Neural crest cell (in vitro differentiated cells): ENCODE measurements at regions not wholly inside any gene's neighbourhood (a gene's known extent, or its start where the extent isn't known, plus 50 kb on each side); places are given as distances from the start of the nearest gene placed in this dataset.

Source experiments
- DNase-seq: peaks from one replicate; pipeline ENCODE4 v3.0.0; 2021; ENCODE audit warnings: low read depth, mixed read lengths, low spot score
- H3K27ac Mint-ChIP-seq: one replicate; pipeline ENCODE4 v1.8.0; 2021; ENCODE audit warnings: mild to moderate bottlenecking, mixed read lengths; ENCODE audit not compliant: unreplicated experiment
- H3K27me3 Mint-ChIP-seq: 2 replicates; pipeline ENCODE4 v1.8.0; 2021; ENCODE audit warnings: low read depth, mild to moderate bottlenecking, mixed read lengths
- H3K36me3 Mint-ChIP-seq: 2 replicates; pipeline ENCODE4 v1.8.0; 2021; ENCODE audit warnings: low read depth, mild to moderate bottlenecking, mixed read lengths
- H3K4me1 Mint-ChIP-seq: 2 replicates; pipeline ENCODE4 v1.8.0; 2021; ENCODE audit warnings: mixed read lengths
- H3K4me3 Mint-ChIP-seq: one replicate; pipeline ENCODE4 v1.8.0; 2021; ENCODE audit warnings: mild to moderate bottlenecking, mixed read lengths
- H3K9me3 Mint-ChIP-seq: 2 replicates; pipeline ENCODE4 v1.8.0; 2021; ENCODE audit warnings: mixed read lengths
- TF ChIP-seq, protein P1 (sequence below): fragments of 200-600 bp; sonication (generic); conservative IDR thresholded peaks from 2 replicates; pipeline ENCODE4 v1.5.0; 2021; ENCODE audit warnings: antibody characterized with exemption, mild to moderate bottlenecking

DNA sequence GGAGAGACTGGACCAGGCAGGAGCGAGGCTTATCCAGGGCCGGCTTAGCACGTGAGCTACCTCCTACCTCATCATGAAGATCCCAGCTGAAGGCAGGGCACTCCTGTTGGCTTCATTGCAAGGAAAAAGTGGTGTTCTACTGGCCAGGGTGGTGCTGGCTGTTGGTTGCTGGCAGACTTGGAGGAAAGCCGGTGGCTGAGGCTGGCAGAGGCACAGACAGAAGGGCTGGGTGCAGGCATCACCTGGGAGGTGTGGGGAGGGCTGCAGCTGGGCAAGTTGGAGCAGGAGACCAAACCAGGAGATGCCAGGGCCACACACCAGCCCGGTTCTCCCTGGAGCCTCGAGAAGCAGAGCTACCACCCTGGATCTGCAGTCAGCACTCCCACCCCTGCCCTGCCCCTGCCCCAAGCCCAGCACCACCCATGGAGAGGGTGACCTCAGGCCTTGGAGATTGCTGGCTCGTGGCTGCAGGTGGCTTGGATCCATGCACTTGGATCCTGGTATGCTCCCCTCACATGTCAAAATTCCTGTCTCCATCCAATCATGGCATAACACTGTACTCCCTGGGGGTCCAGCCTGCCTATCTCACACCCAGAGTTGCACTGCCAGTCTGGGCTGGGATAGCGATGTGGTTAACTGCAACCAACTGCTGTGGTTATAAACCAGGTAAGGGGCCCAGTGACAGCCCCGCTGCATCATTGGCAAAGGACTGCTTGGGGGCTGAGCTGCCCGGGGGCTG, 49.7 kb downstream of the GLI2 start:
- Mint-ChIP-seq H3K4me3 (no peak overlapping the region), H3K9me3 (no peaks in the 10 kb centered on the region), H3K36me3 (no peaks in the 10 kb centered on the region), H3K27me3 (peaks cover 15% of the 10 kb centered on the region), H3K4me1 (peaks cover 62% of the 10 kb centered on the region), H3K27ac (no peak overlapping the region)
- TF ChIP-seq, protein P1, sequence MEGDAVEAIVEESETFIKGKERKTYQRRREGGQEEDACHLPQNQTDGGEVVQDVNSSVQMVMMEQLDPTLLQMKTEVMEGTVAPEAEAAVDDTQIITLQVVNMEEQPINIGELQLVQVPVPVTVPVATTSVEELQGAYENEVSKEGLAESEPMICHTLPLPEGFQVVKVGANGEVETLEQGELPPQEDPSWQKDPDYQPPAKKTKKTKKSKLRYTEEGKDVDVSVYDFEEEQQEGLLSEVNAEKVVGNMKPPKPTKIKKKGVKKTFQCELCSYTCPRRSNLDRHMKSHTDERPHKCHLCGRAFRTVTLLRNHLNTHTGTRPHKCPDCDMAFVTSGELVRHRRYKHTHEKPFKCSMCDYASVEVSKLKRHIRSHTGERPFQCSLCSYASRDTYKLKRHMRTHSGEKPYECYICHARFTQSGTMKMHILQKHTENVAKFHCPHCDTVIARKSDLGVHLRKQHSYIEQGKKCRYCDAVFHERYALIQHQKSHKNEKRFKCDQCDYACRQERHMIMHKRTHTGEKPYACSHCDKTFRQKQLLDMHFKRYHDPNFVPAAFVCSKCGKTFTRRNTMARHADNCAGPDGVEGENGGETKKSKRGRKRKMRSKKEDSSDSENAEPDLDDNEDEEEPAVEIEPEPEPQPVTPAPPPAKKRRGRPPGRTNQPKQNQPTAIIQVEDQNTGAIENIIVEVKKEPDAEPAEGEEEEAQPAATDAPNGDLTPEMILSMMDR, result no peak
- no peak for DNase-seq

DNA sequence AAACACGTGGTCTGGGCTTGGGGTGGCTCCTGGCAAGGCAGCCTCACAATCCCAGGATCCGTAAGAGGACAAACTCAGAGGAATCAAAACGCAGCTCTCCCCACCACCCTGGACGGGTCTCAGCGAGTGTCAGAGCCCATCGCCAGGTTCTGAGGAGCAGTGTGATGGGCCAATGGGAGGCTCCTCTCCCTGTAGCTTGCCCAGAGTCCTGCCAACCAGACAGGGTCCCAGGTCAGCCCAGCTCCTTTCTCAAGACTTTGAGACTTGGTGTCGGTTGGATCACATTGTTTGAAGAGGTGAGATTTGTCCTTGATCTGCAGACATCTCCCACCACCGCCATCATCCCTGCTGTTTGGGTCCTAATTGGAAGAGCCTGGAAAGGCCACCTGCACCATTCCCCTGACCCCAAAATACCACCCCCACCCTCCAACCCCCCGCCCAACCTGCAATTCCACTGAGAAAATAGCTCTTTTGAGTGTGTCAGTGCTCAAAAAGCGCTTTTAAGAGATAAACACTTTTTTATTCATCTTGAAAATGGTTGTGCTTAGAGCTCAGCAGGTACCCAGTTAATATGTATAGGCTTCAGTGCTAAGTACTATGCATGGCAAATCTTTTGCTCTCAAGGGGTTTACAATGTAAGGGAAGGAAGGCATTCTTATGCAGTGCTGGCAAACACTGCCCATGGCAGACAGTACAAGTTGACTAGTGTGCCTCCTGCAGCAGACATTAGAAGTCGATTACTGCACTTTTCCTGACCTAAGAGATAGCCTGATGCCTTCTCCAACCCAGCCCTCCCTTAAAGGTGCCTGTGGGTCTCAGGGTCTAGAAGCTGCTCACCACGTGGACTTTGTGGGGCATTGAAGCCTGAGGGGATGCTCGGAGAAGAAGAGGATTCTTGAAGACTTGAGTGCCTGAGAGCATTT, 50.6 kb downstream of the GLI2 start:
- Mint-ChIP-seq H3K4me3 (no peak overlapping the region), H3K27me3 (peaks cover 19% of the 10 kb centered on the region), H3K4me1 (peaks cover 65% of the 10 kb centered on the region), H3K9me3 (no peaks in the 10 kb centered on the region), H3K27ac (no peak overlapping the region), H3K36me3 (no peaks in the 10 kb centered on the region)
- TF ChIP-seq, protein P1, result no peak
- no peak for DNase-seq

DNA sequence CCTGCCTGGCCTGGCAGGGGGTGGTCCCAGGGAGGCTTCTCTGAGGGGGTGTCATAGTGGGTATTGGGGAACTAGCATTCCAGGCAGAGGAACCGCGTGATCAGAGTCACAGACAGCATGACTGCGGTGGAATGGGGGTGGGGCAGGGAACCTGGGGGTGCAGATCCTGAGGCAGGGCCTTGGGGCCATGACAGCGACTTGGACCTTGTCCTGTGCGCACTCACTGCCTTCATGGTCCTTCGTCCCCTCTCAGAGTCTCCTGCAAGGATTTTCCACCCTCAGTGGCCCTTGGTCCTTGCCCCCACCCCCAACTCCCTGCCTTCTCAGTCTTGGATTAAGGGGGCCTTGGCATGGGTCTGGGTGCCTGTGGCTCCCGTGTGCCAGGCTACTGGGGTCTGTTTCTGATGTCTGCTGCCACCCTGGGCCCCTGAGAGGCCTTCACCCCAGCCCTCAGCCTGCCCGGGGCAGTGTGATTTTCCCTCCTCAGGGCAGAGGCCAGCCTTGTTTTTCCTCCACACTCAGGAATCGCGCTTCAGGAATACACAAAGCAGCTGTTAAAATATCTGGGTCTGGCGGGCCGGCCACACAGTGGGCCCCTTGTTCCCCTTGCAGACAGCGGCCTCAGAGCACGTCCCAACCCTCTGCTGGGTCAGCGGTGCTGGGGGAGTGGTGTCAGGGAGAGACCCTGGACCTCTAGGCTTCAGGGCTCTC, 51.6 kb downstream of the GLI2 start:
- DNase-seq, result peak; percentile 36
- no peak overlapping the region for H3K27ac Mint-ChIP-seq
- TF ChIP-seq, protein P1, result no peak
- H3K9me3 Mint-ChIP-seq, result no peaks in the 10 kb centered on the region
- peak overlapping the region; percentile 52 for H3K4me3 Mint-ChIP-seq
- peaks cover 26% of the 10 kb centered on the region for H3K27me3 Mint-ChIP-seq
- peaks cover 70% of the 10 kb centered on the region for H3K4me1 Mint-ChIP-seq
- no peaks in the 10 kb centered on the region for H3K36me3 Mint-ChIP-seq

DNA sequence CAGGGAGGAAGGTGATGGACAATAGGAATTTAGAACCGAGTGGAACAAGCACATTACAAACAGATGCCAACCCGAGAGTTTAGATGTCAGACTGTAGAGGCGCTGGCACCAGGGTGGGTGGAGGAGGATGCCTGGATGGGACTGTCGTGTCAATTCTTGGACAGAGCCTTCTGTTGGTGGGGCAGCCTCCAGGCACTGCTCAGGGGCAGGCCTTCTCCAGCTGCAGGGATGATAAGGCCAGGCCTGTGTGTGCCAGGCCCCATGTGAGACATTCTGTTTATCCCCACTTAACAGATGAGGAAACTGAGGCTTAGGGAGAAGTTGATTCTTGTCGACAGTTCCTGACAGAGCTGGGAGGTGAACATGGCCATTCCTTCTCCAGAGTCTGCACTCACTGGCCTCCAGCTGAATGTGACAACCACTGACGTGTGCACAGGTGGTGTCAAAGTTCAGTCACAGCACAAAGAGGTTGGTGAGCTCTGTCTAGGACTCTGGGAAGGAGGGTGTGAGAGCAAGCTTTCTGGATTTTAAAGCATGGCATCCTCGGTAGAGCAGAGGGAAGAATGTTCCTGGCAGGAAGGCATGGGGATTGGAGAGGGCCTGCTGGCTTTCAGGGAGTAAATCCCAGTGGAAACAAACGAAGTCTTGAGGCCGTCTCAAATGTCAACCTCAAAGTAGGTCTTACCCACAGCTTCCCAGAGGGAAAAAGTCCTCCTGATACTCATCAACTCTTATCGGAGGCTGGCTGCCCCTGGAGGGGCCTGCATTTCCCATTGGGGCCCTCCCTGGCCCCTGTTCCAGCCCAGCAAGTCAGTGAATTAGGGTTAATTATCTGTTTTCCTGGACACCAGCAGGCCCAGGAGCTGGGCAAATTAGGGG, 52.4 kb downstream of the GLI2 start:
- H3K27ac Mint-ChIP-seq, result peak overlapping the region; percentile 38

More for the DNA sequence above, 52.4 kb downstream of the GLI2 start:
- no peak for DNase-seq
- Mint-ChIP-seq H3K36me3 (no peaks in the 10 kb centered on the region), H3K27me3 (peaks cover 27% of the 10 kb centered on the region), H3K9me3 (no peaks in the 10 kb centered on the region), H3K4me1 (peaks cover 63% of the 10 kb centered on the region), H3K4me3 (peak overlapping the region; percentile 52)
- TF ChIP-seq, protein P1, result no peak
